Dendritic cell treated with granulocyte-macrophage colony-stimulating factor and Interleukin-4, amounts not matched to agents 40 ng/mL and 50 ng/mL, for 4 days (primary cell): ENCODE measurements at regions not wholly inside any gene's neighbourhood (a gene's known extent, or its start where the extent isn't known, plus 50 kb on each side); places are given as distances from the start of the nearest gene placed in this dataset.
"Not testable (repeated sequence)": the region's sequence is repeated elsewhere in the genome, so short reads cannot be mapped to it uniquely, and the experiment has no call there.

Experiments used
- H3K27ac Mint-ChIP-seq: one replicate; pipeline ENCODE4 v1.8.0; 2022; ENCODE audit warnings: mild to moderate bottlenecking, mixed read lengths
- H3K27me3 Mint-ChIP-seq: one replicate; pipeline ENCODE4 v1.8.0; 2022; ENCODE audit warnings: mild to moderate bottlenecking, mixed read lengths
- H3K36me3 Mint-ChIP-seq: one replicate; pipeline ENCODE4 v1.8.0; 2022; ENCODE audit warnings: low read depth, mixed read lengths
- H3K4me1 Mint-ChIP-seq: one replicate; pipeline ENCODE4 v1.8.0; 2022; ENCODE audit warnings: low read depth, mixed read lengths
- H3K4me3 Mint-ChIP-seq: one replicate; pipeline ENCODE4 v1.8.0; 2022; ENCODE audit warnings: mild to moderate bottlenecking, moderate library complexity, mixed read lengths
- H3K9me3 Mint-ChIP-seq: one replicate; pipeline ENCODE4 v1.8.0; 2022; ENCODE audit warnings: mixed read lengths
- intact Hi-C: fragments of 100-400 bp; cut with micrococcal nuclease; formaldehyde crosslinking; loops from one replicate; pipeline ENCODE4 v1.15.0; 2022

- no peak overlapping the region for H3K27ac Mint-ChIP-seq
- no peaks in the 10 kb centered on the region for H3K36me3 Mint-ChIP-seq
- peaks cover 2% of the 10 kb centered on the region for H3K27me3 Mint-ChIP-seq
- no peaks in the 10 kb centered on the region for H3K4me1 Mint-ChIP-seq
- intact Hi-C loops, result no loop called here
- no peak overlapping the region for H3K4me3 Mint-ChIP-seq
- H3K9me3 Mint-ChIP-seq, result no peaks in the 10 kb centered on the region
These were observed 269.4 kb upstream of the RGMA start for GRCh38 chr15:93358166-93359059.

GRCh38 chr15:93348711-93349545, 259.9 kb upstream of the RGMA start:
- H3K4me3 Mint-ChIP-seq, result no peak overlapping the region
- no peak overlapping the region for H3K27ac Mint-ChIP-seq
- no peaks in the 10 kb centered on the region for H3K9me3 Mint-ChIP-seq
- H3K27me3 Mint-ChIP-seq, result peaks cover 7% of the 10 kb centered on the region
- intact Hi-C loops, result no loop called here
- no peaks in the 10 kb centered on the region for H3K4me1 Mint-ChIP-seq
- H3K36me3 Mint-ChIP-seq, result no peaks in the 10 kb centered on the region

- Mint-ChIP-seq H3K27ac (no peak overlapping the region), H3K4me1 (no peaks in the 10 kb centered on the region), H3K4me3 (no peak overlapping the region), H3K9me3 (no peaks in the 10 kb centered on the region), H3K27me3 (peaks cover 7% of the 10 kb centered on the region), H3K36me3 (no peaks in the 10 kb centered on the region)
- intact Hi-C loops, result no loop called here
These were observed 259.0 kb upstream of the RGMA start for GRCh38 chr15:93347986-93348385.

GRCh38 chr15:93345981-93346380, 257.0 kb upstream of the RGMA start:
- Mint-ChIP-seq H3K9me3 (no peaks in the 10 kb centered on the region), H3K27ac (no peak overlapping the region), H3K4me3 (no peak overlapping the region), H3K27me3 (peaks cover 5% of the 10 kb centered on the region), H3K4me1 (peaks cover 6% of the 10 kb centered on the region), H3K36me3 (no peaks in the 10 kb centered on the region)
- intact Hi-C loops, result no loop called here

- H3K36me3 Mint-ChIP-seq, H3K27ac Mint-ChIP-seq, intact Hi-C loops, H3K4me1 Mint-ChIP-seq, H3K27me3 Mint-ChIP-seq, H3K4me3 Mint-ChIP-seq, H3K9me3 Mint-ChIP-seq: not testable (repeated sequence)
These were observed 254.4 kb upstream of the RGMA start for GRCh38 chr15:93343402-93343801.

GRCh38 chr15:93341164-93341563, 252.2 kb upstream of the RGMA start:
- no peaks in the 10 kb centered on the region for H3K36me3 Mint-ChIP-seq
- H3K9me3 Mint-ChIP-seq, result no peaks in the 10 kb centered on the region
- H3K4me1 Mint-ChIP-seq, result peaks cover 6% of the 10 kb centered on the region
- intact Hi-C loops, result no loop called here
- peaks cover 5% of the 10 kb centered on the region for H3K27me3 Mint-ChIP-seq
- no peak overlapping the region for H3K27ac Mint-ChIP-seq
- no peak overlapping the region for H3K4me3 Mint-ChIP-seq

GRCh38 chr15:93340406-93340805, 251.4 kb upstream of the RGMA start:
- H3K4me1 Mint-ChIP-seq, result peaks cover 6% of the 10 kb centered on the region
- H3K36me3 Mint-ChIP-seq, result no peaks in the 10 kb centered on the region
- no peaks in the 10 kb centered on the region for H3K9me3 Mint-ChIP-seq

GRCh38 chr15:93333796-93334195, 244.8 kb upstream of the RGMA start:
- H3K9me3 Mint-ChIP-seq, result no peaks in the 10 kb centered on the region
- peaks cover 42% of the 10 kb centered on the region for H3K27me3 Mint-ChIP-seq
- H3K27ac Mint-ChIP-seq, result no peak overlapping the region
- H3K4me1 Mint-ChIP-seq, result peaks cover 10% of the 10 kb centered on the region
- H3K4me3 Mint-ChIP-seq, result no peak overlapping the region
- no peaks in the 10 kb centered on the region for H3K36me3 Mint-ChIP-seq
- intact Hi-C loops, result no loop called here

More at GRCh38 chr15:93340406-93340805, 251.4 kb upstream of the RGMA start:
- Mint-ChIP-seq H3K27ac (no peak overlapping the region), H3K4me3 (no peak overlapping the region), H3K27me3 (peaks cover 6% of the 10 kb centered on the region)
- intact Hi-C loops, result no loop called here

GRCh38 chr15:93333126-93333525, 244.1 kb upstream of the RGMA start:
- H3K9me3 Mint-ChIP-seq, H3K36me3 Mint-ChIP-seq, intact Hi-C loops, H3K4me3 Mint-ChIP-seq, H3K27ac Mint-ChIP-seq: not testable (repeated sequence)
- Mint-ChIP-seq H3K4me1 (peaks cover 10% of the 10 kb centered on the region), H3K27me3 (peaks cover 42% of the 10 kb centered on the region)

- H3K27me3 Mint-ChIP-seq, result peaks cover 42% of the 10 kb centered on the region
- no peak overlapping the region for H3K27ac Mint-ChIP-seq
These were observed 243.2 kb upstream of the RGMA start for GRCh38 chr15:93332168-93332553.

GRCh38 chr15:93331545-93332167, 242.6 kb upstream of the RGMA start:
- H3K27ac Mint-ChIP-seq, result no peak overlapping the region
- H3K27me3 Mint-ChIP-seq, result peaks cover 42% of the 10 kb centered on the region
- H3K4me1 Mint-ChIP-seq, result peaks cover 10% of the 10 kb centered on the region
- H3K4me3 Mint-ChIP-seq, result no peak overlapping the region
- no peaks in the 10 kb centered on the region for H3K36me3 Mint-ChIP-seq
- H3K9me3 Mint-ChIP-seq, result no peaks in the 10 kb centered on the region
- intact Hi-C loops, result no loop called here

More at GRCh38 chr15:93332168-93332553, 243.2 kb upstream of the RGMA start:
- intact Hi-C loops, result no loop called here
- Mint-ChIP-seq H3K4me1 (peaks cover 10% of the 10 kb centered on the region), H3K4me3 (no peak overlapping the region), H3K9me3 (no peaks in the 10 kb centered on the region), H3K36me3 (no peaks in the 10 kb centered on the region)

- no peaks in the 10 kb centered on the region for H3K9me3 Mint-ChIP-seq
- H3K27me3 Mint-ChIP-seq, result peaks cover 36% of the 10 kb centered on the region
- no peak overlapping the region for H3K4me3 Mint-ChIP-seq
- H3K27ac Mint-ChIP-seq, result no peak overlapping the region
- peaks cover 10% of the 10 kb centered on the region for H3K4me1 Mint-ChIP-seq
- intact Hi-C loops, result no loop called here
- no peaks in the 10 kb centered on the region for H3K36me3 Mint-ChIP-seq
These were observed 242.0 kb upstream of the RGMA start for GRCh38 chr15:93330912-93331544.

GRCh38 chr15:93327364-93327763, 238.4 kb upstream of the RGMA start:
- peaks cover 14% of the 10 kb centered on the region for H3K27me3 Mint-ChIP-seq
- peaks cover 3% of the 10 kb centered on the region for H3K4me1 Mint-ChIP-seq
- H3K9me3 Mint-ChIP-seq, result no peaks in the 10 kb centered on the region
- no peaks in the 10 kb centered on the region for H3K36me3 Mint-ChIP-seq
- intact Hi-C loops, result no loop called here
- H3K27ac Mint-ChIP-seq, result no peak overlapping the region
- H3K4me3 Mint-ChIP-seq, result no peak overlapping the region
